CD4-positive, alpha-beta T cell treated with Interleukin-21 for 1 hour (primary cell): ENCODE measurements at regions not wholly inside any gene's neighbourhood (a gene's known extent, or its start where the extent isn't known, plus 50 kb on each side); places are given as distances from the start of the nearest gene placed in this dataset.
"Not testable (repeated sequence)": the region's sequence is repeated elsewhere in the genome, so short reads cannot be mapped to it uniquely, and the experiment has no call there.

Experiments
- DNase-seq: peaks from one replicate; pipeline ENCODE4 v3.0.0-alpha.2; 2020

- DNase-seq: no peak
These were observed 495.6 kb upstream of the KLF6 start for GRCh38 chr10:4280461-4281189.

GRCh38 chr10:4279655-4280054 lies 494.6 kb upstream of the KLF6 start:
- no peak for DNase-seq

- no peak for DNase-seq
These were observed 493.2 kb upstream of the KLF6 start for GRCh38 chr10:4278186-4278585.

- no peak for DNase-seq
These were observed 491.1 kb upstream of the KLF6 start for GRCh38 chr10:4276151-4276550.

- DNase-seq: not testable (repeated sequence)
These were observed 489.7 kb upstream of the KLF6 start for GRCh38 chr10:4274671-4275070.

- DNase-seq: no peak
These were observed 486.2 kb upstream of the KLF6 start for GRCh38 chr10:4271193-4271592.

GRCh38 chr10:4270116-4270515 lies 485.1 kb upstream of the KLF6 start:
- DNase-seq: no peak

GRCh38 chr10:4268490-4268889 lies 483.5 kb upstream of the KLF6 start:
- not testable (repeated sequence) for DNase-seq

- DNase-seq: no peak
These were observed 482.2 kb upstream of the KLF6 start for GRCh38 chr10:4267086-4267773.

- DNase-seq: no peak
These were observed 481.5 kb upstream of the KLF6 start for GRCh38 chr10:4266416-4267085.

- no peak for DNase-seq
These were observed 481.0 kb upstream of the KLF6 start for GRCh38 chr10:4265964-4266363.

GRCh38 chr10:4264209-4264865 lies 479.3 kb upstream of the KLF6 start:
- no peak for DNase-seq

- DNase-seq: no peak
These were observed 478.6 kb upstream of the KLF6 start for GRCh38 chr10:4263601-4263921.

- no peak for DNase-seq
These were observed 478.0 kb upstream of the KLF6 start for GRCh38 chr10:4262870-4263600.

- no peak for DNase-seq
These were observed 477.4 kb upstream of the KLF6 start for GRCh38 chr10:4262449-4262848.

GRCh38 chr10:4260483-4261124 lies 475.6 kb upstream of the KLF6 start:
- DNase-seq: no peak

- no peak for DNase-seq
These were observed 473.0 kb upstream of the KLF6 start for GRCh38 chr10:4257939-4258465.

GRCh38 chr10:4256971-4257370 lies 472.0 kb upstream of the KLF6 start:
- no peak for DNase-seq

- no peak for DNase-seq
These were observed 470.7 kb upstream of the KLF6 start for GRCh38 chr10:4255751-4256150.

GRCh38 chr10:4254101-4254994 lies 469.3 kb upstream of the KLF6 start:
- no peak for DNase-seq

GRCh38 chr10:4252701-4253100 lies 467.7 kb upstream of the KLF6 start:
- DNase-seq: no peak
